PC-3 (cell line): ENCODE measurements at regions not wholly inside any gene's neighbourhood (a gene's known extent, or its start where the extent isn't known, plus 50 kb on each side); places are given as distances from the start of the nearest gene placed in this dataset.

Experiments
- ATAC-seq: fragments of 200-7000 bp; cut with Tn5 transposase; 2 replicates; pipeline ENCODE4 v1.9.1; 2020; ENCODE audit warnings: mild to moderate bottlenecking, moderate library complexity
- BruUV-seq: library from RNA; stranded (reverse); fragments of 400-500 nt; replicated peaks from 2 replicates; lab custom pipeline; 2021; lab: Mats Ljungman, UMichigan
- CTCF ChIA-PET: fragments of 300-600 bp; sonication (Branson Sonifier 250); formaldehyde crosslinking; loops from one replicate; lab custom pipeline; 2022; ENCODE audit warnings: antibody characterized with exemption; lab: Charles Lee
- POLR2A ChIA-PET: fragments of 300-600 bp; sonication (Branson Sonifier 250); formaldehyde crosslinking; loops from one replicate; lab custom pipeline; 2022; ENCODE audit warnings: antibody characterized with exemption; ENCODE audit not compliant: unreplicated experiment; lab: Charles Lee
- DNase-seq: peaks from one replicate; pipeline ENCODE4 v3.0.0-alpha.2; 2015
- H2AFZ ChIP-seq: fragments of 300-600 bp; sonication (generic); 2 replicates; pipeline ENCODE4 v1.6.0; 2016; ENCODE audit warnings: antibody characterized with exemption, low read length
- H3F3A ChIP-seq: fragments of 300-600 bp; sonication (generic); one replicate; pipeline ENCODE4 v1.6.0; 2017; ENCODE audit warnings: antibody characterized with exemption, low read length, control low read depth, mild to moderate bottlenecking; ENCODE audit not compliant: unreplicated experiment
- H3K27ac ChIP-seq: fragments of 300-600 bp; sonication (generic); 2 replicates; pipeline ENCODE4 v1.5.1; 2016; ENCODE audit warnings: mild to moderate bottlenecking, low read length
- H3K27me3 ChIP-seq: fragments of 300-600 bp; sonication (generic); 2 replicates; pipeline ENCODE4 v1.6.1; 2016; ENCODE audit warnings: low read length, mixed read lengths
- H3K36me3 ChIP-seq: fragments of 300-600 bp; sonication (generic); 2 replicates; pipeline ENCODE4 v1.6.1; 2016; ENCODE audit warnings: low read depth, mixed run types, low read length, mixed read lengths
- H3K4me1 ChIP-seq: fragments of 300-600 bp; sonication (generic); 2 replicates; pipeline ENCODE4 v1.5.1; 2016; ENCODE audit warnings: low read length; ENCODE audit not compliant: insufficient read depth
- H3K4me2 ChIP-seq: fragments of 300-600 bp; sonication (generic); 2 replicates; pipeline ENCODE4 v1.6.0; 2016; ENCODE audit warnings: low read length
- H3K4me3 ChIP-seq: fragments of 300-600 bp; sonication (generic); 2 replicates; pipeline ENCODE4 v1.5.1; 2016; ENCODE audit warnings: mild to moderate bottlenecking, low read length, mixed read lengths
- H3K79me2 ChIP-seq: fragments of 300-600 bp; sonication (generic); 2 replicates; pipeline ENCODE4 v1.6.1; 2017; ENCODE audit warnings: low read length, mixed read lengths
- H3K9ac ChIP-seq: fragments of 300-600 bp; sonication (generic); 2 replicates; pipeline ENCODE4 v1.6.0; 2016; ENCODE audit warnings: mild to moderate bottlenecking, low read length
- H3K9me2 ChIP-seq: fragments of 300-600 bp; sonication (generic); replicated peaks from 2 replicates; pipeline ENCODE4 v1.6.1; 2016; ENCODE audit warnings: mixed run types, low read length, mixed read lengths
- H3K9me3 ChIP-seq: fragments of 300-600 bp; sonication (generic); 2 replicates; pipeline ENCODE4 v1.6.1; 2016; ENCODE audit warnings: low read length, mixed read lengths
- H4K20me1 ChIP-seq: fragments of 300-600 bp; sonication (generic); 2 replicates; pipeline ENCODE4 v1.6.1; 2016; ENCODE audit warnings: low read length, mixed read lengths
- EZH2 ChIP-seq: fragments of 300-600 bp; sonication (generic); IDR thresholded peaks from one replicate; pipeline ENCODE4 v1.6.1; 2017; ENCODE audit warnings: antibody characterized with exemption, mild to moderate bottlenecking, low read length; ENCODE audit not compliant: unreplicated experiment
- EZH2phosphoT487 ChIP-seq: fragments of 300-600 bp; sonication (generic); IDR thresholded peaks from 2 replicates; pipeline ENCODE4 v1.6.1; 2018; ENCODE audit warnings: mild to moderate bottlenecking, antibody characterized with exemption, low read length, borderline replicate concordance
- intact Hi-C: fragments of 100-400 bp; cut with micrococcal nuclease; formaldehyde crosslinking; loops from 2 replicates; pipeline ENCODE4 v1.9.0; 2023
- TF ChIP-seq, protein P1 (sequence below): fragments of 300-600 bp; sonication (generic); conservative IDR thresholded peaks from 2 replicates; pipeline ENCODE4 v1.5.1; 2017; ENCODE audit warnings: antibody characterized with exemption, low read depth, mild to moderate bottlenecking, low read length

DNA sequence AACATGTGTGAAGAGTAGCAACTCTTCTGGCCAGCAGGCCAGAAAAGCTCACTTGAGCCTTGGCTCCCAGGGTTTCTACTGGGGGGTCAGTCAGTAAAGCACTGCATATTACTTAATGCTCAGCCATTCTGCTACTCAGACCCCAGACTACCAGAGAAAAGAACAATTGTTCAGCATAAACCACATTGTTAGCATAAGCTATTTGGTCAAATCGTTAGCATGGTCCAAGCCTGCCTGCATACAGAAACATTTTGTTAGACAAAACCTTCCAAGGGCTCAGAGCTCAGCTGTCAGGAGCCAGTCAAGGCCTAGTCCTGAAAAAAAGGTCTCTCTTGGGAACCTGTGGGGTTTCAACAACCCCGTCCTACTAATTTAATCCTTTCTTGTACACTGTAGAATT is 449.3 kb downstream of the PRR16 start:
- H3K27ac ChIP-seq: no peak overlapping the region
- no peak for ATAC-seq
- H3K4me3 ChIP-seq: no peak overlapping the region
- TF ChIP-seq EZH2phosphoT487: no peak
- TF ChIP-seq EZH2: no peak
- TF ChIP-seq, protein P1, sequence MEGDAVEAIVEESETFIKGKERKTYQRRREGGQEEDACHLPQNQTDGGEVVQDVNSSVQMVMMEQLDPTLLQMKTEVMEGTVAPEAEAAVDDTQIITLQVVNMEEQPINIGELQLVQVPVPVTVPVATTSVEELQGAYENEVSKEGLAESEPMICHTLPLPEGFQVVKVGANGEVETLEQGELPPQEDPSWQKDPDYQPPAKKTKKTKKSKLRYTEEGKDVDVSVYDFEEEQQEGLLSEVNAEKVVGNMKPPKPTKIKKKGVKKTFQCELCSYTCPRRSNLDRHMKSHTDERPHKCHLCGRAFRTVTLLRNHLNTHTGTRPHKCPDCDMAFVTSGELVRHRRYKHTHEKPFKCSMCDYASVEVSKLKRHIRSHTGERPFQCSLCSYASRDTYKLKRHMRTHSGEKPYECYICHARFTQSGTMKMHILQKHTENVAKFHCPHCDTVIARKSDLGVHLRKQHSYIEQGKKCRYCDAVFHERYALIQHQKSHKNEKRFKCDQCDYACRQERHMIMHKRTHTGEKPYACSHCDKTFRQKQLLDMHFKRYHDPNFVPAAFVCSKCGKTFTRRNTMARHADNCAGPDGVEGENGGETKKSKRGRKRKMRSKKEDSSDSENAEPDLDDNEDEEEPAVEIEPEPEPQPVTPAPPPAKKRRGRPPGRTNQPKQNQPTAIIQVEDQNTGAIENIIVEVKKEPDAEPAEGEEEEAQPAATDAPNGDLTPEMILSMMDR: no peak
- no peak for DNase-seq
- H3K79me2 ChIP-seq: no peaks in the 10 kb centered on the region
- H4K20me1 ChIP-seq: no peaks in the 10 kb centered on the region
- H2AFZ ChIP-seq: no peak overlapping the region
- no peaks in the 10 kb centered on the region for H3K36me3 ChIP-seq
- intact Hi-C loops: no loop called here
- no peaks in the 10 kb centered on the region for H3K9me3 ChIP-seq
- H3K4me2 ChIP-seq: no peak overlapping the region
- POLR2A ChIA-PET: no interaction called here
- H3K9me2 ChIP-seq: no peaks in the 10 kb centered on the region
- H3K27me3 ChIP-seq: no peaks in the 10 kb centered on the region
- BruUV-seq: no TSS peak
- no peaks in the 10 kb centered on the region for H3F3A ChIP-seq
- H3K9ac ChIP-seq: no peak overlapping the region
- no peaks in the 10 kb centered on the region for H3K4me1 ChIP-seq
- CTCF ChIA-PET: no interaction called here

DNA sequence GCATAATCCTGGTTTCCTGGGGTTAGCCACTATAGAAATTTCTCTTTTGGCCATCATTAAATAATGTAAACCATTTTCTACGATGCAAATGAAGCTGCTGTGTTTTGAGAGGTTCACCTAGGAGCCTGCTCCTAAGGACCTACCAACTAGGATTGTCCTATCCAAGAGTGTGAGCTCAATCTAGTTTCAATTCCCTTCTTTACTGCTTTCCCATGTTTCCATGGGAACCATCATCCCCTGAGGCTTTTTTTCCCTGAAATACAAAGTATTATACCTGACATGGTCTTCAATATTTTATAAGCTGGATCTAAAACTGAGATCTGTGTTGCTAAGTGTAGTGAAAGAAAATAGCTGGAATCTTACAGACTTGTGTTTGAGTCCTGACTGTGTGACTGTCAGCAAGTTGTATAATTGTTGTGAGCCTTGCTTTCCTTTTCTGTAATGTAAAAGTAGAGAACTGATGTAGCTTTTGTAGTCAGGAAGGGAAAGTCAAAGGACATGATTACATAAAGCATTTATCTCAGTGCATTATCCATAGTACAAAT is 453.2 kb downstream of the PRR16 start:
- BruUV-seq: no TSS peak

DNA sequence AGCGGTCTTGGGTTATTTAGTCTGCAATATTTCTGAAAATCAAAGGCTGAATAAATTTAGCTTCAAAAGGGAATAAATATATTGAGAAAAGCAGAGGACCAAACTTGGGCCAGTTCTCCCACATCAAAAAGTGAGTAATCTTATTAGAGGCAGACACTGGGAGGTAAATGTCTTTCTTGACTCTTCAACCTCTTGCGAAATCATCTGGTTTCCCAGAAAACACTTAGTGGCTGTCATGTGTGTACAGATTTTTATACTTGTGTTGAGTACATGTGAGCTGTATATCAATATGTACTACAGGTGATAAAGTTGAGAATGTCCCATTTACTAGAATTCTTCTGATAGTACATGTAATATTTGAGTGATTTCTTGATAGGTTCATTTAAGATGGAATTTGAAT is 454.9 kb downstream of the PRR16 start:
- no peak overlapping the region for H3K9ac ChIP-seq
- no peaks in the 10 kb centered on the region for H3K9me2 ChIP-seq
- no peak overlapping the region for H2AFZ ChIP-seq
- ATAC-seq (no peak), DNase-seq (no peak)
- no TSS peak for BruUV-seq
- no peaks in the 10 kb centered on the region for H3K79me2 ChIP-seq
- no peaks in the 10 kb centered on the region for H3K4me1 ChIP-seq
- no peaks in the 10 kb centered on the region for H3K9me3 ChIP-seq
- H4K20me1 ChIP-seq: no peaks in the 10 kb centered on the region
- no peak overlapping the region for H3K4me2 ChIP-seq
- ChIA-PET POLR2A (no interaction called here), CTCF (no interaction called here)
- no peaks in the 10 kb centered on the region for H3F3A ChIP-seq
- no peaks in the 10 kb centered on the region for H3K27me3 ChIP-seq
- H3K27ac ChIP-seq: no peak overlapping the region
- no peaks in the 10 kb centered on the region for H3K36me3 ChIP-seq
- intact Hi-C loops: no loop called here
- H3K4me3 ChIP-seq: no peak overlapping the region
- no peak for TF ChIP-seq EZH2
- TF ChIP-seq, protein P1: no peak
- TF ChIP-seq EZH2phosphoT487: no peak

More for the DNA sequence above, 453.2 kb downstream of the PRR16 start:
- intact Hi-C loops: no loop called here
- ChIA-PET CTCF (no interaction called here), POLR2A (no interaction called here)
- H3K4me1 ChIP-seq: no peaks in the 10 kb centered on the region
- ATAC-seq: no peak
- no peak for DNase-seq
- H3K79me2 ChIP-seq: no peaks in the 10 kb centered on the region
- H3K27ac ChIP-seq: no peak overlapping the region
- H3K9ac ChIP-seq: no peak overlapping the region
- H2AFZ ChIP-seq: no peak overlapping the region
- no peaks in the 10 kb centered on the region for H3F3A ChIP-seq
- H3K9me3 ChIP-seq: no peaks in the 10 kb centered on the region
- H3K4me3 ChIP-seq: no peak overlapping the region
- no peaks in the 10 kb centered on the region for H3K9me2 ChIP-seq
- no peak for TF ChIP-seq EZH2
- TF ChIP-seq EZH2phosphoT487: no peak
- TF ChIP-seq, protein P1: no peak
- no peaks in the 10 kb centered on the region for H3K36me3 ChIP-seq
- no peaks in the 10 kb centered on the region for H4K20me1 ChIP-seq
- no peak overlapping the region for H3K4me2 ChIP-seq
- H3K27me3 ChIP-seq: no peaks in the 10 kb centered on the region
